ENCODE measurements at regions not wholly inside any gene's neighbourhood (a gene's known extent, or its start where the extent isn't known, plus 50 kb on each side); places are given as distances from the start of the nearest gene placed in this dataset.

DNA sequence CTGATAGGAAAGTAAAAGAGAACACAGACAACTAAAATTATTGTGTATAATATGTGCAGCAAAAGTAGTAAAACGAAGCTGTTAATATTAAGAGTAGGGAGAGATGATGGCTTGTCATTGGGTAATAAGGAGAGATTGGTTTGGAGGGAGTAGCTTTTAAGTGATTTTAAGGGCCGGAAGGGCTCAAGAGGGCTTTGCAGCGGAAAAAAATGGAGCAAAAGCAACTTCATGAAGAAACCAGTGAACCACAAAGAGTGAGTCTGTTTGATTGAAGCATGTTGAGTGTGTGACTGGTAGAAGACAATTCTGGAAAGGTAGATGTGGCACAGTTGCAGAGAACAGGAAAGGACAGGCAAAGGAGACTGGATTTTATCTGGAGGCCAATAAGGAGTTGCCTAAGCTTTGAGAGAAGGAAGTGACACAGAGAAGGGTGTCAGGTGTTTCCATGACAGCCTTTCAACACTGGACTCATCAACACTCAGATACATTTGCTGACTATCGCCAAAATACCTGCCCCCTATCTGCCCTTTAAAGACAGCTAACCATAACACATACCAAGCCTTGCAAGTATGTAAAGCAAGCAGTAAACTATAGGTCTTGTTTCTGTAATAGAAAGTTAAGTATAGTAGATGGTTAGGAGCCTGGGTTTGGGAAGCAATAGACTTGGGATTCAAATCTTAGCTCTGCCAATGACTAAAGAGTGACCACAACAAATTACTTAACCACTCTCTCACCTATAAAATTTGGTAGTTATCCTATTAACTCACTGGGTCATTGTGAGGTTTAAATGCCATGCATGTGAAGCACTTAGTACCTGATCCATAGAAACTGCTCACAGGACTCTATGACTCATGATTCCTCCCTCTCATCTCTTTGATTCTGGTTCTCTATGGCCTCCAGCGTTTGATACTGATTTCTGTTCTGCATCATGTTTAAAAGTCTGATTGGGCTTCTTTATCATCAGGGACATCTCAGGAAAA is 117.3 kb upstream of the LMNTD1 start:
- no peak for TF ChIP-seq POLR2A (IDR thresholded peaks at IDR 0.05; ENCODE audit: extremely low read depth, insufficient read length)
- TF ChIP-seq, protein P1, sequence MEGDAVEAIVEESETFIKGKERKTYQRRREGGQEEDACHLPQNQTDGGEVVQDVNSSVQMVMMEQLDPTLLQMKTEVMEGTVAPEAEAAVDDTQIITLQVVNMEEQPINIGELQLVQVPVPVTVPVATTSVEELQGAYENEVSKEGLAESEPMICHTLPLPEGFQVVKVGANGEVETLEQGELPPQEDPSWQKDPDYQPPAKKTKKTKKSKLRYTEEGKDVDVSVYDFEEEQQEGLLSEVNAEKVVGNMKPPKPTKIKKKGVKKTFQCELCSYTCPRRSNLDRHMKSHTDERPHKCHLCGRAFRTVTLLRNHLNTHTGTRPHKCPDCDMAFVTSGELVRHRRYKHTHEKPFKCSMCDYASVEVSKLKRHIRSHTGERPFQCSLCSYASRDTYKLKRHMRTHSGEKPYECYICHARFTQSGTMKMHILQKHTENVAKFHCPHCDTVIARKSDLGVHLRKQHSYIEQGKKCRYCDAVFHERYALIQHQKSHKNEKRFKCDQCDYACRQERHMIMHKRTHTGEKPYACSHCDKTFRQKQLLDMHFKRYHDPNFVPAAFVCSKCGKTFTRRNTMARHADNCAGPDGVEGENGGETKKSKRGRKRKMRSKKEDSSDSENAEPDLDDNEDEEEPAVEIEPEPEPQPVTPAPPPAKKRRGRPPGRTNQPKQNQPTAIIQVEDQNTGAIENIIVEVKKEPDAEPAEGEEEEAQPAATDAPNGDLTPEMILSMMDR (IDR thresholded peaks at IDR 0.05; ENCODE audit: low read depth, low read length): no peak
- TF ChIP-seq, protein P2, sequence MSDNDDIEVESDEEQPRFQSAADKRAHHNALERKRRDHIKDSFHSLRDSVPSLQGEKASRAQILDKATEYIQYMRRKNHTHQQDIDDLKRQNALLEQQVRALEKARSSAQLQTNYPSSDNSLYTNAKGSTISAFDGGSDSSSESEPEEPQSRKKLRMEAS (IDR thresholded peaks at IDR 0.05; ENCODE audit: low read depth, low read length): no peak
- TF ChIP-seq MYC (IDR thresholded peaks at IDR 0.05; ENCODE audit: low read depth, low read length): no peak
